Uterus (tissue), 3 donors: ENCODE measurements at regions not wholly inside any gene's neighbourhood (a gene's known extent, or its start where the extent isn't known, plus 50 kb on each side); places are given as distances from the start of the nearest gene placed in this dataset.

Source experiments
- DNase-seq, 2 donors: peaks; one replicate each; pipeline ENCODE4 v3.0.0-alpha.2; 2019 to 2020
- H3K27ac ChIP-seq, 2 donors: fragments of 200-600 bp; sonication (generic); 1 replicate in 1 of 2; 2 replicates in 1 of 2; pipeline ENCODE4 v1.5.1; 2016 to 2018
- H3K27me3 ChIP-seq, 2 donors: fragments of 200-600 bp; sonication (generic); one replicate each; pipeline ENCODE4 v1.5.1; 2018 to 2019; ENCODE audit warnings: control low read depth in 1 of 2
- H3K36me3 ChIP-seq, 2 donors: fragments of 200-600 bp; sonication (generic); one replicate each; pipeline ENCODE4 v1.5.1; 2019; ENCODE audit warnings: control low read depth in 1 of 2
- H3K4me1 ChIP-seq, 2 donors: fragments of 200-600 bp; sonication (generic); one replicate each; pipeline ENCODE4 v1.5.1; 2018 to 2019; ENCODE audit warnings: control low read depth in 1 of 2
- H3K4me3 ChIP-seq, 2 donors: fragments of 200-600 bp; sonication (generic); 1 replicate in 1 of 2; 2 replicates in 1 of 2; pipeline ENCODE4 v1.5.1; 2018 to 2019; ENCODE audit warnings: mild to moderate bottlenecking in 1 of 2
- H3K9me3 ChIP-seq, 2 donors: fragments of 200-600 bp; sonication (generic); one replicate each; pipeline ENCODE4 v1.5.1; 2019; ENCODE audit warnings: control low read depth in 1 of 2
- POLR2A ChIP-seq, 2 donors: fragments of 450-650 bp; IDR thresholded peaks; one replicate each; pipeline ENCODE4 v1.6.1; 2016; ENCODE audit warnings: antibody characterized with exemption in 2 of 2, mild to moderate bottlenecking in 1 of 2, moderate library complexity in 1 of 2
- intact Hi-C: fragments of 100-400 bp; cut with DNase I; formaldehyde crosslinking; loops from one replicate; pipeline ENCODE4 v1.15.1; 2023; ENCODE audit warnings: low total_unique reads
- TF ChIP-seq, protein P1 (sequence below), 4 experiments: fragments of 200-600 bp in 2 of 4; fragments of 450-650 bp in 2 of 4; sonication (generic) in 2 of 4; IDR thresholded peaks; one replicate each; pipeline ENCODE4 v1.5.1; 2016 to 2019; ENCODE audit warnings: antibody characterized with exemption in 4 of 4, mild to moderate bottlenecking in 2 of 4, moderate library complexity in 1 of 4
- donor health status: DM: yes; HTN: yes; CAD: no.

DNA sequence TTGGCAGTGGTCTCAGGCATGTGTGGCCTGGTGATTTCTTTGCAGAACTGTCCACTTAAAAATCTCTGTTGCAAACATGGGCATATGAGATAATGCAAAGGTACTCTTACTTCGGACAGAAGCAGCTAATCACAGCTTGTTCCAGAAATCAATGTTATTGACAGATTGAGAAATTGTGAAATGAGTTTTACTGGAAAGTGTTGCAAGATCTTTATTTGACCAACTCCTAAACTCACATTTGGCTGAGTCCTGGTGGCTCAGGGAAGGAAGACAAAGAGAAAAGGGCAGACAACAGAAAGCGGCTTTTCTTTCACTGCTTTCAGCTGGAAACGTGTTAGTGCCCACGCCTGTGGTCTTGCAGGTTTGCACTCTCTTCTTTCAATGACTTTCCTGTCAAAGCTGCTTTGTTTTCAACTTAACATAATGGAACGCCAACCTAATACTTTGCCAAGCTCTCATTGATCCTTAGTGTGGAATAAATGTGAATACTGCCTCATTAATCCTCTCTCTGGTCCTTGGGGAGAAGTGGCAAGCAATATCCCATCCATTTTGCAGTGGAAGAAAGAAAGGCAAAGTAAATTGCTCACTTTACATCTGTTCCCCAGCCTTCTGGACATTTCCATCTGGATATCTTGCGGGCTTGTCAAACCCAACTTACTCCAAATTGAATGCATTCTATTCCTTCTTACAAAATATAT, 586.4 kb downstream of the LRRC70 start:
- Histone ChIP-seq H3K36me3 (no peaks in the 10 kb centered on the region), H3K4me1 (no peaks in the 10 kb centered on the region), H3K9me3 (no peaks in the 10 kb centered on the region), H3K27me3 (no peaks in the 10 kb centered on the region), H3K4me3 (no peak overlapping the region), H3K27ac (no peak overlapping the region)
- intact Hi-C loops: no loop called here
- DNase-seq: no peak
- TF ChIP-seq, protein P1, sequence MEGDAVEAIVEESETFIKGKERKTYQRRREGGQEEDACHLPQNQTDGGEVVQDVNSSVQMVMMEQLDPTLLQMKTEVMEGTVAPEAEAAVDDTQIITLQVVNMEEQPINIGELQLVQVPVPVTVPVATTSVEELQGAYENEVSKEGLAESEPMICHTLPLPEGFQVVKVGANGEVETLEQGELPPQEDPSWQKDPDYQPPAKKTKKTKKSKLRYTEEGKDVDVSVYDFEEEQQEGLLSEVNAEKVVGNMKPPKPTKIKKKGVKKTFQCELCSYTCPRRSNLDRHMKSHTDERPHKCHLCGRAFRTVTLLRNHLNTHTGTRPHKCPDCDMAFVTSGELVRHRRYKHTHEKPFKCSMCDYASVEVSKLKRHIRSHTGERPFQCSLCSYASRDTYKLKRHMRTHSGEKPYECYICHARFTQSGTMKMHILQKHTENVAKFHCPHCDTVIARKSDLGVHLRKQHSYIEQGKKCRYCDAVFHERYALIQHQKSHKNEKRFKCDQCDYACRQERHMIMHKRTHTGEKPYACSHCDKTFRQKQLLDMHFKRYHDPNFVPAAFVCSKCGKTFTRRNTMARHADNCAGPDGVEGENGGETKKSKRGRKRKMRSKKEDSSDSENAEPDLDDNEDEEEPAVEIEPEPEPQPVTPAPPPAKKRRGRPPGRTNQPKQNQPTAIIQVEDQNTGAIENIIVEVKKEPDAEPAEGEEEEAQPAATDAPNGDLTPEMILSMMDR (IDR thresholded peaks at IDR 0.05): no peak
- no peak for TF ChIP-seq POLR2A (IDR thresholded peaks at IDR 0.05)

DNA sequence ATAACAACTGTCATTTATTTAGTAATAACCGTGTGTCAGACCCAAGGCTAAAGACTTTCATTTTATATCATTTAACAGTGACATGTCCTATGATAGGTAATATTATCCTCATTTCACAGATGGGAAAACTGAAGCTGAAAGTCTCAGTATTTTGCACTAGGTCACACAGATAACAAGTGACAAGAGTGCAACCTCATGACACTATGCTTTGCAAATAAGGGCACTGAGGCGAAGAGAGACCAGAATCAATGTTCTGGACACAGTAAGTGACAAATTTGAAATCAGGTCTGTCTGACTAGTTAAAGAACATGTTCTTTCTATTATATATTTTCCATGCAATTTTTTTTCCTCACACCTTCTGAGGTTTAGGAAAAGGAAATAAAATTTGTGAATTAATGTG, 585.7 kb downstream of the LRRC70 start:
- no peak for DNase-seq
- H3K4me1 ChIP-seq: no peaks in the 10 kb centered on the region
- no peak overlapping the region for H3K27ac ChIP-seq
- H3K4me3 ChIP-seq: no peak overlapping the region
- no peaks in the 10 kb centered on the region for H3K9me3 ChIP-seq
- intact Hi-C loops: no loop called here
- no peaks in the 10 kb centered on the region for H3K27me3 ChIP-seq
- H3K36me3 ChIP-seq: no peaks in the 10 kb centered on the region
- TF ChIP-seq, protein P1 (IDR thresholded peaks at IDR 0.05): no peak
- TF ChIP-seq POLR2A (IDR thresholded peaks at IDR 0.05): no peak

GRCh38 chr5:63155310-63155631, 576.7 kb downstream of the LRRC70 start:
- H3K27ac ChIP-seq: no peak overlapping the region
- H3K9me3 ChIP-seq: no peaks in the 10 kb centered on the region
- no peaks in the 10 kb centered on the region for H3K4me1 ChIP-seq
- no peaks in the 10 kb centered on the region for H3K36me3 ChIP-seq
- no peak overlapping the region for H3K4me3 ChIP-seq
- intact Hi-C loops: no loop called here
- DNase-seq: no peak
- no peaks in the 10 kb centered on the region for H3K27me3 ChIP-seq
- TF ChIP-seq, protein P1 (IDR thresholded peaks at IDR 0.05): no peak
- TF ChIP-seq POLR2A (IDR thresholded peaks at IDR 0.05): no peak

GRCh38 chr5:63154476-63155309, 576.1 kb downstream of the LRRC70 start:
- H3K4me3 ChIP-seq: no peak overlapping the region
- H3K27me3 ChIP-seq: no peaks in the 10 kb centered on the region
- TF ChIP-seq POLR2A (IDR thresholded peaks at IDR 0.05): no peak
- TF ChIP-seq, protein P1 (IDR thresholded peaks at IDR 0.05): no peak
- H3K4me1 ChIP-seq: no peaks in the 10 kb centered on the region
- H3K36me3 ChIP-seq: no peaks in the 10 kb centered on the region
- no peak overlapping the region for H3K27ac ChIP-seq
- DNase-seq: no peak
- H3K9me3 ChIP-seq: no peaks in the 10 kb centered on the region
- intact Hi-C loops: no loop called here

DNA sequence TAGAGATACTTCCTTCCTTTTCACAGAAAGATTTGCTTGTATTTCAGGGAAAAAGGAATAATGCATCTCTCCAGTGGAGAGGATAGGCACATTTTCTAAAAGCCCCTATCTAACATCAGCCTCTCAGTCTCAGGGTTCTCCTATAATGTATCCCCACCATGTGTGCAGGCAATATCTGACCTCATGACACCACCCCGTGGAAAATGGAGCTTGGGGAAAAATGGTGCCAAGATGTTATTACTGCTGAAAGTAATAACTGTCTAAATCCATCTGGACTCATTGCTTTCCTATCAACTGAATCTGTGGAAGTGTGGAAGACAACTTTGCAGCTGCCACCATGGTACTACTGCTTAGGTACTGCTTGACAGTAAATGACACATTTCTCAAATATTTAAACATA, 574.3 kb downstream of the LRRC70 start:
- Histone ChIP-seq H3K4me1 (no peaks in the 10 kb centered on the region), H3K27me3 (no peaks in the 10 kb centered on the region), H3K9me3 (no peaks in the 10 kb centered on the region), H3K4me3 (no peak overlapping the region), H3K36me3 (no peaks in the 10 kb centered on the region), H3K27ac (no peak overlapping the region)
- intact Hi-C loops: no loop called here
- TF ChIP-seq, protein P1 (IDR thresholded peaks at IDR 0.05): no peak
- no peak for TF ChIP-seq POLR2A (IDR thresholded peaks at IDR 0.05)
- DNase-seq: no peak
